Astrocyte of the spinal cord (primary cell): ENCODE measurements at regions not wholly inside any gene's neighbourhood (a gene's known extent, or its start where the extent isn't known, plus 50 kb on each side); places are given as distances from the start of the nearest gene placed in this dataset.

Experiments
- DNase-seq: peaks from one replicate; pipeline ENCODE4 v3.0.0; 2011; ENCODE audit warnings: low read depth, low spot score
- H3K4me3 ChIP-seq: 2 replicates; pipeline ENCODE4 v1.5.1; 2011; ENCODE audit warnings: low read depth, mild to moderate bottlenecking, low read length, moderate library complexity
- in situ Hi-C: cut with HindIII; loops from 2 replicates; pipeline ENCODE4 v1.10.0; 2017; ENCODE audit warnings: low sequenced_read_pairs
- TF ChIP-seq, protein P1 (sequence below): IDR thresholded peaks from 2 replicates; pipeline ENCODE4 v1.5.1; 2012; ENCODE audit warnings: low read depth, mild to moderate bottlenecking, low read length, inconsistent platforms

DNA sequence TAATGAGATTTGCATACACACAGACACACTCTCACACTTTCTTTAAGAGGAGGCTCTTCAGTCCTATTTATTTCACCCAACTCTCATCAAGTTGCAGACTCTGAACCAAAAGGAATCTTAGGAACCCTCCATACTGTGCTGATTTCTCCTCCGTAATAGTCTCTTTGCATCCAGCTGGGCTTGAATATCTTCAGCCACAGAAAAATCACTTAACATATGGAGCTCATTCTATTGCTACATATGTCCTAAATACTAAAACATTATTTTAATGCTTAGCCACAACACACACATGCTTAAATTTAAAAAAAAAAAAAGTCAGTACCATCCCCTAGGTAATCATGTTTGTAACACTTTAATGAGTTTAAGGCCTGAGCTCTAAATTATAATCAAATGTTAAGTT lies 287.5 kb upstream of the CNTN6 start:
- H3K4me3 ChIP-seq, result no peak overlapping the region
- in situ Hi-C loops, result no loop called here
- TF ChIP-seq, protein P1, sequence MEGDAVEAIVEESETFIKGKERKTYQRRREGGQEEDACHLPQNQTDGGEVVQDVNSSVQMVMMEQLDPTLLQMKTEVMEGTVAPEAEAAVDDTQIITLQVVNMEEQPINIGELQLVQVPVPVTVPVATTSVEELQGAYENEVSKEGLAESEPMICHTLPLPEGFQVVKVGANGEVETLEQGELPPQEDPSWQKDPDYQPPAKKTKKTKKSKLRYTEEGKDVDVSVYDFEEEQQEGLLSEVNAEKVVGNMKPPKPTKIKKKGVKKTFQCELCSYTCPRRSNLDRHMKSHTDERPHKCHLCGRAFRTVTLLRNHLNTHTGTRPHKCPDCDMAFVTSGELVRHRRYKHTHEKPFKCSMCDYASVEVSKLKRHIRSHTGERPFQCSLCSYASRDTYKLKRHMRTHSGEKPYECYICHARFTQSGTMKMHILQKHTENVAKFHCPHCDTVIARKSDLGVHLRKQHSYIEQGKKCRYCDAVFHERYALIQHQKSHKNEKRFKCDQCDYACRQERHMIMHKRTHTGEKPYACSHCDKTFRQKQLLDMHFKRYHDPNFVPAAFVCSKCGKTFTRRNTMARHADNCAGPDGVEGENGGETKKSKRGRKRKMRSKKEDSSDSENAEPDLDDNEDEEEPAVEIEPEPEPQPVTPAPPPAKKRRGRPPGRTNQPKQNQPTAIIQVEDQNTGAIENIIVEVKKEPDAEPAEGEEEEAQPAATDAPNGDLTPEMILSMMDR, result no peak
- no peak for DNase-seq

DNA sequence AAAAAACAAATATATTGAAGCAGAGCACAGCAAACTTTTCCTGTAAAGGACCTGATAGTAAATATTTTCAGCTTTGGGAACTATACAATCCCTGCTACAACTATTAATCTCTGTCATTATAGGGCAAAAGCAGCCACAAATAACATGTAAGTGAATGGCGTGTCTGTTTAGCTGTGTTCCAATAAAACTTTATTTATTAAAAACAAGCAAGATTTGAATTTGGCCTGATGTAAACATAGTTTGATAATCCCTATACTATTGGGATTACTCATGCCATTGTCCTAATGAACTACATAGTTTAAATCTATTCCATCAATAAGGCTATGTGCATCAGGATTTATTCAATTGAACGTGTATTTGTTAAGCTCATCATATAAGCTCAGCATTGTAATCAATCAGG lies 286.8 kb upstream of the CNTN6 start:
- no peak overlapping the region for H3K4me3 ChIP-seq
- DNase-seq, result no peak
- TF ChIP-seq, protein P1, result no peak
- in situ Hi-C loops, result no loop called here

DNA sequence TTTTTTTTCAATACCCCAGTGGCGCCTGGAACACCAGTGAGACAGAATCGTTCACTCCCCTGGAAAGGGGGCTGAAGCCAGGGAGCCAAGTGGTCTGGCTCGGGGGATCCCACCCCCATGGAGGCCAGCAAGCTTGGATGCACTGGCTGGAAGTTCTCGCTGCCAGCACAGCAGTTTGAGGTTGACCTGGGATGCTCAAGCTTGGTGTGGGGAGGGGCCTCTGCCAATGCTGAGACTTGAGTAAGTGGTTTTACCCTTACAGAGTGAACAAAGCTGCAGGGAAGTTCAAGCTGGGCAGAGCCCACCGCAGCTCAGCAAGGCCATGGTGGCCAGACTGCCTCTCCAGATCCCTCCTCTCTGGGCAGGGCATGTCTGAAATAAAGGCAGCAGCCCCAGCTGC lies 276.2 kb upstream of the CNTN6 start:
- DNase-seq, result no peak
- TF ChIP-seq, protein P1, result no peak
- H3K4me3 ChIP-seq, result no peak overlapping the region
- in situ Hi-C loops, result no loop called here

DNA sequence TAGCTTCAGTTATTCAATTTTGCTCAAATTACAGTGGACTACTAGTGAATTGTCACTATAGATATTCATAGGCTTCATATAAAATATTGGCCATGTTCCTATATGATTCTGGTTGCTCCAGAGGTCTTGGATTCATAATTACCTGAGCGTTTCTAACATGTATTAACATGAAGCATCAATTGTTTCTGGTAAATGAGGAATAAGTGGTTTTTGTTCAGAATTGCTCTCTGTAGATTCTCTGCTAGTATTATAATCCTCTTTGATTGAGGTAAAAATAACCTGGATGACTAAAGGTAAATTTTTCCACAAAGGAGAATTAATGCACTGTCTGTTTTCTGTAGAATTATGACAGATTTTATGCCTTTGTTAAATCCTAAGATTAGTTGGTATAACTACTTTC lies 258.1 kb upstream of the CNTN6 start:
- no peak for DNase-seq
- H3K4me3 ChIP-seq, result no peak overlapping the region
- TF ChIP-seq, protein P1, result no peak
- in situ Hi-C loops, result no loop called here

DNA sequence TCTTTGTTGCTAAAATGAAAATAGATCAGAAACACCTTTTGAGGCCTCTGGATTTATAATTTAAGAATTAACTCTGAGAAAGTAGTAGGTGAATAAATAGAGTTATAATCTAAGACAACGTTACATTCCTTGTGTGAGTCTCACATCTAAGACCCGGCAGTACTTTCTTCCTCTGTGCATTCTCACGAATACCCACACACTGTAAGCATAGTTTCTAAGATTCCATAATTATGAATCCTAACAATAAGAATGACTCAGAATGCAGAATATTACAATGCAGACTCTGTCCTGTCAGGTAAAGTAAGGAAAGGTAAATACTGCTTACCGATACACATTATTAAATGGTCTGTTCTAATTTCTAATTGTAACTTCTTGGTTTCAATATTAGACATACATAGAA lies 257.7 kb upstream of the CNTN6 start:
- TF ChIP-seq, protein P1, result no peak
- DNase-seq, result no peak
- in situ Hi-C loops, result no loop called here
- H3K4me3 ChIP-seq, result no peak overlapping the region

DNA sequence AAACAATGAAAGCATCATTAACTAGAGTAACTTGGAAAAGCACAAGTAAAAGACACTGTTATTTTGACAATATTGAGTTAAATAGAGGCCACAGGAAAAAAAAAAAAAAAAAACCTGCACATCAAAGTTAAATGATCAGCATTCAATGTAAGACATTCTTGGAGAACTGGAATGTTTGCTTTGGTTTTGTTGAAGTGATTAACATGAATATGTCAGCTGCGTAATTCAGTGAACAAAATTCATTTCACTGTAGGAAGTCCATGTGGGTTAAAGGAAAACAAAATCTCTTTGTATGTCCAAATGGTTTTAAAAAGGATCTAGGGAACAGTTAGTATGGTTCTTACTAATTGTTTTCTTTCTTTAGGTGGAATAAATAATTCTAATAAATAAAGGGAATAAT lies 252.8 kb upstream of the CNTN6 start:
- H3K4me3 ChIP-seq, result no peak overlapping the region
- no peak for DNase-seq
- TF ChIP-seq, protein P1, result no peak
- in situ Hi-C loops, result no loop called here

DNA sequence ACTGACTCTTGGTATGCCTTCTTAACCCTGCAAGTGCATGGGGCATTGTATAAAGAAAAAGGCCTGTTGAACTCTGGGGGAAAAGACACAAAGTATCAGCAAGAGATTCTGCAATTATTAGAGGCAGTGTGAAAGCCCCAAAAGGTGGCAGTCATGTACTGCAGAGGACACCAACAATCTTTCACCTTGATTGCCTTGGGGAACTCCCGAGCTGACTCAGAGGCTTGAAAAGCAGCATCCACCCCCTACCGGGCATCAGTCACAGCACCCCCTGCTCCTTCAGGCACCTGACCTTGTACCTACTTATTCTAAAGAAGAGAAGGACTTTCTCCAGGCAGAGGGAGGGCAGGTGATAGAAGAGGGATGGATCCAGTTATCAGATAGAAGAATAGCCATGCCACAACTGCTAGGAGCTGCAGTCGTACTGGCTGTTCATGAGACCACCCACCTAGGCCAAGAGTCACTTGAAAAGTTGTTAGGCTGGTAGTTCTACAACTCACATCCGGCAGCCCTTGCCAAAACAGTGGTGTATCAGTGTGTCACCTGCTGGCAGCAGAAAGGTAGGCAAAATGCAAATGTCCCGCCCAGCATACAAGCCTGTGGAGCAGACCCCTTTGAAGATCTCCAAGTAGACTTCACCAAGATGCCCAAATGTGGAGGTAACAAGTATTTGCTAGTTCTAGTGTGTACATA lies 241.6 kb upstream of the CNTN6 start:
- H3K4me3 ChIP-seq, result no peak overlapping the region
- TF ChIP-seq, protein P1, result no peak
- in situ Hi-C loops, result no loop called here
- DNase-seq, result no peak
